B cell (primary cell): ENCODE measurements at regions not wholly inside any gene's neighbourhood (a gene's known extent, or its start where the extent isn't known, plus 50 kb on each side); places are given as distances from the start of the nearest gene placed in this dataset.

ENCODE experiments used
- ATAC-seq: fragments of 200-7000 bp; cut with Tn5 transposase; one replicate; pipeline ENCODE4 v1.10.0; 2021; ENCODE audit warnings: low read depth, mild to moderate bottlenecking, moderate number of reproducible peaks, moderate library complexity
- CTCF ChIA-PET: fragments of 350-600 bp; sonication (Branson Sonifier 250); formaldehyde crosslinking; loops from one replicate; lab custom pipeline; 2021; ENCODE audit warnings: antibody characterized with exemption, inconsistent platforms; lab: Charles Lee
- POLR2A ChIA-PET: fragments of 350-600 bp; sonication (Branson Sonifier 250); formaldehyde crosslinking; loops from one replicate; lab custom pipeline; 2021; ENCODE audit warnings: antibody characterized with exemption; lab: Charles Lee
- DNase-seq: peaks from one replicate; pipeline ENCODE4 v3.0.0; 2013
- H2AFZ ChIP-seq: 2 replicates; pipeline ENCODE4 v1.6.1; 2012; ENCODE audit warnings: mild to moderate bottlenecking, low read depth, low read length; ENCODE audit not compliant: insufficient read depth, poor library complexity, severe bottlenecking
- H3K27ac ChIP-seq, 2 donors: 1 replicate in 1 of 2; 2 replicates in 1 of 2; pipeline ENCODE4 v1.5.1; 2012 to 2013; ENCODE audit warnings: low read length in 2 of 2, mild to moderate bottlenecking in 2 of 2, moderate library complexity in 1 of 2
- H3K27me3 ChIP-seq, 4 experiments: fragments of 200-600 bp in 1 of 4; sonication (generic) in 1 of 4; replicated peaks in 1 of 4; 1 replicate in 2 of 4; 2 replicates in 2 of 4; pipeline versions ENCODE4 v1.6.1 to v1.7.0; 2013 to 2016; ENCODE audit warnings: low read length in 3 of 4, mild to moderate bottlenecking in 2 of 4, mixed read lengths in 1 of 4, moderate library complexity in 1 of 4; ENCODE audit not compliant: insufficient read depth in 4 of 4, control insufficient read depth in 3 of 4; ENCODE audit errors: control extremely low read depth in 1 of 4
- H3K36me3 ChIP-seq, 2 experiments: replicated peaks in 1 of 2; 1 replicate in 1 of 2; 2 replicates in 1 of 2; pipeline versions ENCODE4 v1.6.1 to v1.7.1; 2013; ENCODE audit warnings: low read length in 1 of 2; ENCODE audit not compliant: insufficient read depth in 2 of 2, control insufficient read depth in 1 of 2; ENCODE audit errors: control extremely low read depth in 1 of 2, extremely low read depth in 1 of 2
- H3K4me1 ChIP-seq, 2 donors: fragments of 200-600 bp in 1 of 2; sonication (generic) in 1 of 2; 1 replicate in 1 of 2; 2 replicates in 1 of 2; pipeline versions ENCODE4 v1.5.1 to v1.6.1; 2013 to 2017; ENCODE audit warnings: low read length in 2 of 2; ENCODE audit not compliant: control insufficient read depth in 2 of 2, insufficient read depth in 2 of 2
- H3K4me2 ChIP-seq: replicated peaks from 2 replicates; pipeline ENCODE3; 2012; ENCODE audit warnings: mild to moderate bottlenecking, low read depth, low read length; ENCODE audit not compliant: poor library complexity, severe bottlenecking
- H3K4me3 ChIP-seq, 5 experiments: fragments of 200-600 bp in 1 of 5; sonication (generic) in 1 of 5; 1 replicate in 3 of 5; 2 replicates in 2 of 5; pipeline versions ENCODE4 v1.5.1 to v1.7.0; 2011 to 2016; ENCODE audit warnings: low read length in 4 of 5, mild to moderate bottlenecking in 4 of 5, low read depth in 2 of 5, control low read depth in 1 of 5, moderate library complexity in 1 of 5; ENCODE audit not compliant: insufficient read depth in 1 of 5; ENCODE audit errors: control extremely low read depth in 1 of 5, extremely low read depth in 1 of 5
- H3K79me2 ChIP-seq: fragments of 200-600 bp; sonication (generic); one replicate; pipeline ENCODE4 v1.6.0; 2016; ENCODE audit warnings: low read length; ENCODE audit not compliant: control insufficient read depth, insufficient read depth
- H3K9ac ChIP-seq: fragments of 200-600 bp; sonication (generic); 2 replicates; pipeline ENCODE4 v1.6.1; 2017; ENCODE audit warnings: mild to moderate bottlenecking, low read length, moderate library complexity
- H3K9me3 ChIP-seq, 3 donors: one replicate each; pipeline versions ENCODE4 v1.6.1 to v1.7.1; 2013; ENCODE audit warnings: low read length in 2 of 3; ENCODE audit not compliant: control insufficient read depth in 2 of 3, insufficient read depth in 1 of 3; ENCODE audit errors: control extremely low read depth in 1 of 3
- H4K20me1 ChIP-seq: 2 replicates; pipeline ENCODE4 v1.6.0; 2012; ENCODE audit warnings: mild to moderate bottlenecking, low read length; ENCODE audit not compliant: insufficient read depth, control insufficient read depth, poor library complexity, severe bottlenecking
- H3K27ac Mint-ChIP-seq: one replicate; pipeline ENCODE4 v1.8.0; 2021; ENCODE audit warnings: mixed read lengths
- H3K27me3 Mint-ChIP-seq: one replicate; pipeline ENCODE4 v1.8.0; 2021; ENCODE audit warnings: mixed read lengths
- H3K4me1 Mint-ChIP-seq: one replicate; pipeline ENCODE4 v1.8.0; 2021; ENCODE audit warnings: mixed read lengths
- H3K4me3 Mint-ChIP-seq: one replicate; pipeline ENCODE4 v1.8.0; 2021; ENCODE audit warnings: mixed read lengths
- H3K9me3 Mint-ChIP-seq: one replicate; pipeline ENCODE4 v1.8.0; 2022; ENCODE audit warnings: mixed read lengths; ENCODE audit not compliant: insufficient read depth
- EZH2 ChIP-seq: IDR thresholded peaks from 2 replicates; pipeline ENCODE4 v1.6.1; 2012; ENCODE audit warnings: borderline replicate concordance, low read depth, mild to moderate bottlenecking, moderate library complexity, low read length; ENCODE audit not compliant: insufficient read depth, poor library complexity, severe bottlenecking
- WGBS: methylation state at CpG from one replicate; pipeline ENCODE4 v1.1.5; 2013; ENCODE audit warnings: missing lambda C conversion rate; ENCODE audit not compliant: insufficient coverage; 5-methylcytosine and 5-hydroxymethylcytosine counted together
- intact Hi-C: fragments of 100-400 bp; cut with micrococcal nuclease; formaldehyde crosslinking; loops from one replicate; pipeline ENCODE4 v1.10.0; 2022
- TF ChIP-seq, protein P1 (sequence below): fragments of 200-600 bp; IDR thresholded peaks from one replicate; pipeline ENCODE4 v1.8.0; 2022; ENCODE audit warnings: antibody characterized with exemption, mild to moderate bottlenecking

DNA sequence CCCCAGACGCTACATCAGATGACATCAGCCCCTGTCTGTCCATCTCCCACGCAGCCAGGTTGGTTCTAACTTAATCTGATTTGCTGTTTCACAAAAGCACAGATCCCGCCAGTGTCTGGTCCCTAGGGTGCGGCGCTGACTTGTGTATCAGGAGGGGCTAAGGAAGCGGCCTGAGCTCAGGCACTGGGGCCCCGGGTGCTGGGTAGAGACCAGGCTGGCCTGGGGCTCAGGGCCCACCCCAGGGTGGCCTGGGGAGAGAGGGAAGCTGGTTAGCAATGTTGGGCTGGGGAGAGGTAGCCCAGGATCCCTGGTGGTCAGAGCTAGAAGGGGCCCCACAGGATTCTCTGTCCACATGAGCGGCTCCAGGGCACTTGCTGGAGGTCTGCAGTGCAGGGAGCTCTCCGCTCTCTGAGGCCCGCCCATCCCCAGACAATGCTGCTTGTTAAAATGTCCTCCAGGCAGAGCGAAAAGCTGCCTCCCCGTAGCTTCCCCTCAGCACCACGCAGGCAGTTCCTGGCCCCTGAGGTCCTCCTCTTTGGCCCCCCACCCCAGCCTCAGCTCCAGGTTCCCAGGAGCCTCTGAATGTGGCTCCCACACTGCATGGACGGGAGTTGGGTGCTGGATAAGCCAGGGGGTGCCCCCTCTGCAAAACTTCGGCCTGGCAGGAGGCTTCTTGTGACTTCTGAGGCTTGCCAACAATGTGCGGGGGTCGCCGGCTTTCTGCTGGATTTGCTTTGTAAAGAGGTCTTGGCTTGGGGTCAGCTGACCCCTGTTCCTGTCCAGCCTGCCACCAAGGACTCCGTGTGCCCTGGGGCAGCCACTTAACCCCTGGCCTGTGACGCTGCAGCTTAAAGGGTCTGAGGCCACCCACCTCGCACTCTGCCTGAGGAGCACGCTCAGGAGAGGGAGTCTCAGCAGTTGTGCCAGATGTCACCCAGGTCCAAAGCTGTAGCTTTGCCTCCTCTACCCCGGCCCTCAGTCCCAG lies 112.9 kb downstream of the CPZ start:
- H3K9ac ChIP-seq, result no peak overlapping the region
- ATAC-seq, result no peak
- Mint-ChIP-seq H3K27me3 (peaks cover 7% of the 10 kb centered on the region), H3K27ac (no peak overlapping the region), H3K4me3 (no peak overlapping the region), H3K4me1 (no peaks in the 10 kb centered on the region), H3K9me3 (no peaks in the 10 kb centered on the region)
- CTCF ChIA-PET, result no interaction called here
- POLR2A ChIA-PET, result no interaction called here
- TF ChIP-seq, protein P1, sequence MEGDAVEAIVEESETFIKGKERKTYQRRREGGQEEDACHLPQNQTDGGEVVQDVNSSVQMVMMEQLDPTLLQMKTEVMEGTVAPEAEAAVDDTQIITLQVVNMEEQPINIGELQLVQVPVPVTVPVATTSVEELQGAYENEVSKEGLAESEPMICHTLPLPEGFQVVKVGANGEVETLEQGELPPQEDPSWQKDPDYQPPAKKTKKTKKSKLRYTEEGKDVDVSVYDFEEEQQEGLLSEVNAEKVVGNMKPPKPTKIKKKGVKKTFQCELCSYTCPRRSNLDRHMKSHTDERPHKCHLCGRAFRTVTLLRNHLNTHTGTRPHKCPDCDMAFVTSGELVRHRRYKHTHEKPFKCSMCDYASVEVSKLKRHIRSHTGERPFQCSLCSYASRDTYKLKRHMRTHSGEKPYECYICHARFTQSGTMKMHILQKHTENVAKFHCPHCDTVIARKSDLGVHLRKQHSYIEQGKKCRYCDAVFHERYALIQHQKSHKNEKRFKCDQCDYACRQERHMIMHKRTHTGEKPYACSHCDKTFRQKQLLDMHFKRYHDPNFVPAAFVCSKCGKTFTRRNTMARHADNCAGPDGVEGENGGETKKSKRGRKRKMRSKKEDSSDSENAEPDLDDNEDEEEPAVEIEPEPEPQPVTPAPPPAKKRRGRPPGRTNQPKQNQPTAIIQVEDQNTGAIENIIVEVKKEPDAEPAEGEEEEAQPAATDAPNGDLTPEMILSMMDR, result no peak
- no peak for TF ChIP-seq EZH2
- H3K9me3 ChIP-seq, result peaks cover 0 to 18% (median 0%) of the 10 kb centered on the region in 3 donors
- no peak overlapping the region for H3K4me3 ChIP-seq
- no peak overlapping the region for H3K27ac ChIP-seq
- 70% methylated on average over 23 of the region's 23 CpGs for WGBS
- H3K36me3 ChIP-seq, result no peaks in the 10 kb centered on the region
- H3K79me2 ChIP-seq, result no peaks in the 10 kb centered on the region
- no peaks in the 10 kb centered on the region for H3K4me1 ChIP-seq
- no peak overlapping the region for H3K4me2 ChIP-seq
- no peaks in the 10 kb centered on the region for H3K27me3 ChIP-seq
- no peaks in the 10 kb centered on the region for H4K20me1 ChIP-seq
- no peak overlapping the region for H2AFZ ChIP-seq
- intact Hi-C loops, result no loop called here
- DNase-seq, result no peak

DNA sequence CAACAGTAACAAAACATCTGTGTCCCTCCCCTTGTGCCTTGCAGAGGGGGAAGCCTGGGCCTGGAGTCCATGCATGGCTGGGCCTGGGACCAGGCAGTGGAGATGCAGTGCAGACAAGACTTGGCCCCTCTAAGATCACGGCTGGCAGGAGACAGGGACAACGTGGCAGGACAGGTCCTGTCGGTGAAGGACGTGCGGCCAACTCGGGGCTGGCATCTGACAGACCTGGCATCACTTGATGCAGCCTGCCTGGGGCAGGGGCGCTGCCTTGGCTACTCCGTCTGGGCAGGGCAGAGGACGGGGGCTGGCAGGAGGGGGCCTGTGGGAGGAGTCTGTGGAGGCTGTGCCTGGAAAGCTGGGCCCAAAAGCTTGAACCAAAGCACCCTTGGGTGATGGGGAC lies 112.1 kb downstream of the CPZ start:
- Mint-ChIP-seq H3K27ac (no peak overlapping the region), H3K9me3 (no peaks in the 10 kb centered on the region), H3K27me3 (peaks cover 7% of the 10 kb centered on the region), H3K4me1 (no peaks in the 10 kb centered on the region), H3K4me3 (no peak overlapping the region)
- ATAC-seq (no peak), DNase-seq (no peak)
- Histone ChIP-seq H3K9me3 (peaks cover 0 to 14% (median 0%) of the 10 kb centered on the region in 3 donors), H3K4me2 (no peak overlapping the region), H3K4me1 (no peaks in the 10 kb centered on the region), H3K27ac (no peak overlapping the region), H3K4me3 (no peak overlapping the region), H2AFZ (no peak overlapping the region), H3K79me2 (no peaks in the 10 kb centered on the region), H3K36me3 (no peaks in the 10 kb centered on the region), H3K9ac (no peak overlapping the region), H4K20me1 (no peaks in the 10 kb centered on the region), H3K27me3 (no peaks in the 10 kb centered on the region)
- CTCF ChIA-PET, result no interaction called here
- 87% methylated on average over 9 of the region's 9 CpGs for WGBS
- POLR2A ChIA-PET, result no interaction called here
- intact Hi-C loops, result no loop called here
- TF ChIP-seq EZH2, result no peak
- TF ChIP-seq, protein P1, result no peak
